ENCODE measurements at regions not wholly inside any gene's neighbourhood (a gene's known extent, or its start where the extent isn't known, plus 50 kb on each side); places are given as distances from the start of the nearest gene placed in this dataset.

DNA sequence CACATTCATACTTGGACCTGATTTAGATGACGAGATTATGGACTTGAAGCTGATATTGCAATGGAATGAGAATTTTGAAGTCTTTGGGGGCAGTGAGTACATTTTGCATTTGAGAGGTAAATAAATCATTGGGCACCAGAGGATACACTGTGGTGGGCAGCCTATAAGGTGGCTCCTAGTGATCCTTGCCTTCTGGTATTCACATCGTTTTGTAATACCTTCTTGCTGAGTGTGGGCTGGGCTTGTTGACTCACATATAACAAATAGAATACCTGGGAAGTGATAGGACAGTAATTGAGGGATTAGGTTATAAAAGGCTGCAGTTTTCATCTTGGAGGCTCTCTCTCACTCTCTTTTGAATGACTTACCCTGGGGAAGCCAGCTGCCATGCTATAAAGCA lies 605.5 kb upstream of the KCNMB2 start:
- no peaks in the 10 kb centered on the region for H3K9me3 ChIP-seq (ENCODE audit: insufficient read depth, low read depth, low read length)
- no peaks in the 10 kb centered on the region for H3K27me3 ChIP-seq (ENCODE audit: insufficient read depth, low read length, poor library complexity, severe bottlenecking)
- no peaks in the 10 kb centered on the region for H4K20me1 ChIP-seq (ENCODE audit: insufficient read depth, low read length, poor library complexity, severe bottlenecking)
- no peaks in the 10 kb centered on the region for H3K79me2 ChIP-seq (ENCODE audit: insufficient read depth, low read length)
- TF ChIP-seq, protein P1, sequence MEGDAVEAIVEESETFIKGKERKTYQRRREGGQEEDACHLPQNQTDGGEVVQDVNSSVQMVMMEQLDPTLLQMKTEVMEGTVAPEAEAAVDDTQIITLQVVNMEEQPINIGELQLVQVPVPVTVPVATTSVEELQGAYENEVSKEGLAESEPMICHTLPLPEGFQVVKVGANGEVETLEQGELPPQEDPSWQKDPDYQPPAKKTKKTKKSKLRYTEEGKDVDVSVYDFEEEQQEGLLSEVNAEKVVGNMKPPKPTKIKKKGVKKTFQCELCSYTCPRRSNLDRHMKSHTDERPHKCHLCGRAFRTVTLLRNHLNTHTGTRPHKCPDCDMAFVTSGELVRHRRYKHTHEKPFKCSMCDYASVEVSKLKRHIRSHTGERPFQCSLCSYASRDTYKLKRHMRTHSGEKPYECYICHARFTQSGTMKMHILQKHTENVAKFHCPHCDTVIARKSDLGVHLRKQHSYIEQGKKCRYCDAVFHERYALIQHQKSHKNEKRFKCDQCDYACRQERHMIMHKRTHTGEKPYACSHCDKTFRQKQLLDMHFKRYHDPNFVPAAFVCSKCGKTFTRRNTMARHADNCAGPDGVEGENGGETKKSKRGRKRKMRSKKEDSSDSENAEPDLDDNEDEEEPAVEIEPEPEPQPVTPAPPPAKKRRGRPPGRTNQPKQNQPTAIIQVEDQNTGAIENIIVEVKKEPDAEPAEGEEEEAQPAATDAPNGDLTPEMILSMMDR (conservative IDR thresholded peaks at IDR 0.05; ENCODE audit: low read length): no peak
- no peak for TF ChIP-seq EZH2phosphoT487 (IDR thresholded peaks at IDR 0.05; ENCODE audit: borderline replicate concordance)
- H3K4me2 ChIP-seq (ENCODE audit: low read depth, low read length, poor library complexity, severe bottlenecking): no peak overlapping the region
- H3K4me3 ChIP-seq (ENCODE audit: low read length, poor library complexity, severe bottlenecking): no peak overlapping the region
- H3K4me1 ChIP-seq (ENCODE audit: insufficient read depth, low read length, poor library complexity, severe bottlenecking): peaks cover 9% of the 10 kb centered on the region
- no peaks in the 10 kb centered on the region for H3F3A ChIP-seq (ENCODE audit: low read depth)
- H3K36me3 ChIP-seq (ENCODE audit: insufficient read depth, low read length): no peaks in the 10 kb centered on the region
- H3K9ac ChIP-seq (ENCODE audit: low read depth, low read length, poor library complexity, severe bottlenecking): no peak overlapping the region
- H3K9me2 ChIP-seq (replicated peaks; ENCODE audit: low read depth, low read length): no peaks in the 10 kb centered on the region
- H2AFZ ChIP-seq (ENCODE audit: low read length): no peak overlapping the region

DNA sequence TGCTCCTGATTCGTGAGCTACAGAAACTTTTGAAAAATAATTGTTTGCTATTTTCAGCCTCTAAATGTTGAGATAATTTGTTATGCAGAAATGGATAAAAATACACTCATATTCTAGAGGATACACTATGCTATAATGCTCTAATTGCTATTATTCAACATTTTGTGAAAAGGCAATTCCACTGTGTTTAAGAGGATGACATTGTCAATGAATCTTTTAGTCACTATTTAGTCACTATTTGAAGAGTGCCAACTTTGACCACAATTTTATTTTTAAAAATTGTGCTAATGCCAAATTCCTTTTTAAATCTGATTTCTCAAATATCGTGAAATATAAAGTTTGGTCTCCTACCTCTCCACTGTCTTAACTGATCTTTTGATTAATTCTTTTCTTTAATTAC lies 604.9 kb upstream of the KCNMB2 start:
- H3K27me3 ChIP-seq (ENCODE audit: insufficient read depth, low read length, poor library complexity, severe bottlenecking): no peaks in the 10 kb centered on the region

DNA sequence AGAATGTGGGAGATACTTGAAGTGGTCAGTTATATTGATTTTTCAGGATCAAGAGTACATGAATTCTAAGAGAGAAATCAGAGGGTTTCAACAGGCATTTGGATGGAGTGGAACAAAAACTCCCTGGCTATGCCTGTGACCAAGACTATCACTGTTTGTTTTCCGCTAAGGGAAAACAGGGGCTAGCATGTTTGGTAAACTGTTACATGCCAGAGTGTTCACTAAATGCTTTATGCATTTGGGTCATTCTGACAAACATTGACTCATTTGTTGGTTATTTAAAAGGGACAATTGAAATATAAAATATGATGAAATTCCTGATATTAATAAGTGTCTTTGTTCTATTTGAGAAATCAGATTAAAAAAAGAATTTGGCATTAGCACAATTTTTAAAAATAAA lies 603.9 kb upstream of the KCNMB2 start:
- Histone ChIP-seq H3K4me2 (ENCODE audit: low read depth, low read length, poor library complexity, severe bottlenecking) (no peak overlapping the region), H3K9ac (ENCODE audit: low read depth, low read length, poor library complexity, severe bottlenecking) (no peak overlapping the region), H3K27me3 (ENCODE audit: insufficient read depth, low read length, poor library complexity, severe bottlenecking) (no peaks in the 10 kb centered on the region), H3K4me1 (ENCODE audit: insufficient read depth, low read length, poor library complexity, severe bottlenecking) (peaks cover 10% of the 10 kb centered on the region), H3K9me3 (ENCODE audit: insufficient read depth, low read depth, low read length) (no peaks in the 10 kb centered on the region), H3K4me3 (ENCODE audit: low read length, poor library complexity, severe bottlenecking) (no peak overlapping the region), H2AFZ (ENCODE audit: low read length) (no peak overlapping the region), H3K79me2 (ENCODE audit: insufficient read depth, low read length) (no peaks in the 10 kb centered on the region), H4K20me1 (ENCODE audit: insufficient read depth, low read length, poor library complexity, severe bottlenecking) (no peaks in the 10 kb centered on the region), H3K36me3 (ENCODE audit: insufficient read depth, low read length) (no peaks in the 10 kb centered on the region), H3K9me2 (replicated peaks; ENCODE audit: low read depth, low read length) (no peaks in the 10 kb centered on the region), H3F3A (ENCODE audit: low read depth) (no peaks in the 10 kb centered on the region)
- no peak for TF ChIP-seq EZH2phosphoT487 (IDR thresholded peaks at IDR 0.05; ENCODE audit: borderline replicate concordance)
- TF ChIP-seq, protein P1 (conservative IDR thresholded peaks at IDR 0.05; ENCODE audit: low read length): no peak

More for the DNA sequence above, 604.9 kb upstream of the KCNMB2 start:
- Histone ChIP-seq H3F3A (ENCODE audit: low read depth) (no peaks in the 10 kb centered on the region), H3K9me2 (replicated peaks; ENCODE audit: low read depth, low read length) (no peaks in the 10 kb centered on the region), H3K9ac (ENCODE audit: low read depth, low read length, poor library complexity, severe bottlenecking) (no peak overlapping the region), H2AFZ (ENCODE audit: low read length) (no peak overlapping the region), H3K4me2 (ENCODE audit: low read depth, low read length, poor library complexity, severe bottlenecking) (no peak overlapping the region), H3K4me1 (ENCODE audit: insufficient read depth, low read length, poor library complexity, severe bottlenecking) (peaks cover 10% of the 10 kb centered on the region), H3K79me2 (ENCODE audit: insufficient read depth, low read length) (no peaks in the 10 kb centered on the region), H4K20me1 (ENCODE audit: insufficient read depth, low read length, poor library complexity, severe bottlenecking) (no peaks in the 10 kb centered on the region), H3K9me3 (ENCODE audit: insufficient read depth, low read depth, low read length) (no peaks in the 10 kb centered on the region), H3K36me3 (ENCODE audit: insufficient read depth, low read length) (no peaks in the 10 kb centered on the region), H3K4me3 (ENCODE audit: low read length, poor library complexity, severe bottlenecking) (no peak overlapping the region)
- TF ChIP-seq, protein P1 (conservative IDR thresholded peaks at IDR 0.05; ENCODE audit: low read length): no peak
- no peak for TF ChIP-seq EZH2phosphoT487 (IDR thresholded peaks at IDR 0.05; ENCODE audit: borderline replicate concordance)

Data from Loucy (cell line).